ENCODE measurements at regions not wholly inside any gene's neighbourhood (a gene's known extent, or its start where the extent isn't known, plus 50 kb on each side); places are given as distances from the start of the nearest gene placed in this dataset.

GRCh38 chr4:14560577-14560976 is 441.7 kb upstream of the CPEB2 start:
- H3K4me3 ChIP-seq (ENCODE audit: low read depth, low read length), result no peak overlapping the region
- no peak for DNase-seq
- no peak overlapping the region for H3K23ac ChIP-seq (ENCODE audit: low read length)
- H3K9me3 ChIP-seq (ENCODE audit: insufficient read depth, low read depth, low read length), result peaks cover 5% of the 10 kb centered on the region
- no peak overlapping the region for H3K4ac ChIP-seq (ENCODE audit: low read depth, low read length)
- no peak overlapping the region for H2BK5ac ChIP-seq (ENCODE audit: low read depth, low read length, poor library complexity)
- H4K91ac ChIP-seq (ENCODE audit: low read depth, low read length), result no peak overlapping the region
- no peaks in the 10 kb centered on the region for H3K79me2 ChIP-seq (ENCODE audit: control insufficient read depth, insufficient read depth, low read length, poor library complexity)
- no peak overlapping the region for H4K12ac ChIP-seq (ENCODE audit: low read depth, low read length)
- H2BK12ac ChIP-seq (ENCODE audit: low read length), result no peak overlapping the region
- H3K4me1 ChIP-seq (ENCODE audit: control insufficient read depth in 1 of 2, insufficient read depth in 2 of 2, low read length in 2 of 2), result no peaks in the 10 kb centered on the region
- WGBS (ENCODE audit: extremely low coverage, insufficient coverage, insufficient read length), result no CpG with 5 or more reads among the region's 1 CpG
- H3K9ac ChIP-seq (ENCODE audit: low read length), result no peak overlapping the region
- H2AFZ ChIP-seq (ENCODE audit: insufficient read depth, low read length, poor library complexity), result no peak overlapping the region
- H2AK5ac ChIP-seq (ENCODE audit: low read length), result no peak overlapping the region
- H3K4me2 ChIP-seq (ENCODE audit: low read length), result no peak overlapping the region
- no peaks in the 10 kb centered on the region for H3K27me3 ChIP-seq (ENCODE audit: insufficient read depth, low read length)
- H3K14ac ChIP-seq (ENCODE audit: low read length), result no peak overlapping the region
- H3K27ac ChIP-seq (ENCODE audit: low read depth, low read length), result no peak overlapping the region
- H2BK120ac ChIP-seq (ENCODE audit: insufficient read depth, low read length, poor library complexity), result no peak overlapping the region
- no peaks in the 10 kb centered on the region for H3K36me3 ChIP-seq (ENCODE audit: control insufficient read depth in 1 of 2, insufficient read depth in 2 of 2, low read length in 2 of 2)
- no peak overlapping the region for H4K8ac ChIP-seq (ENCODE audit: low read depth, low read length)
- no peaks in the 10 kb centered on the region for H3K79me1 ChIP-seq (ENCODE audit: low read length)
- H3K18ac ChIP-seq (ENCODE audit: low read length), result no peak overlapping the region

GRCh38 chr4:14562901-14563300 is 439.4 kb upstream of the CPEB2 start:
- Histone ChIP-seq H3K4me2 (ENCODE audit: low read length) (no peak overlapping the region), H3K27ac (ENCODE audit: low read depth, low read length) (no peak overlapping the region), H3K4ac (ENCODE audit: low read depth, low read length) (no peak overlapping the region), H3K18ac (ENCODE audit: low read length) (no peak overlapping the region), H3K27me3 (ENCODE audit: insufficient read depth, low read length) (no peaks in the 10 kb centered on the region), H2AK5ac (ENCODE audit: low read length) (no peak overlapping the region), H3K23ac (ENCODE audit: low read length) (no peak overlapping the region), H3K9ac (ENCODE audit: low read length) (no peak overlapping the region), H3K79me1 (ENCODE audit: low read length) (no peaks in the 10 kb centered on the region), H3K79me2 (ENCODE audit: control insufficient read depth, insufficient read depth, low read length, poor library complexity) (no peaks in the 10 kb centered on the region), H3K36me3 (ENCODE audit: control insufficient read depth in 1 of 2, insufficient read depth in 2 of 2, low read length in 2 of 2) (no peaks in the 10 kb centered on the region), H3K14ac (ENCODE audit: low read length) (no peak overlapping the region), H3K4me3 (ENCODE audit: low read depth, low read length) (no peak overlapping the region), H4K12ac (ENCODE audit: low read depth, low read length) (no peak overlapping the region), H2AFZ (ENCODE audit: insufficient read depth, low read length, poor library complexity) (no peak overlapping the region), H4K8ac (ENCODE audit: low read depth, low read length) (no peak overlapping the region), H3K4me1 (ENCODE audit: control insufficient read depth in 1 of 2, insufficient read depth in 2 of 2, low read length in 2 of 2) (no peaks in the 10 kb centered on the region), H3K9me3 (ENCODE audit: insufficient read depth, low read depth, low read length) (peaks cover 5% of the 10 kb centered on the region), H2BK5ac (ENCODE audit: low read depth, low read length, poor library complexity) (no peak overlapping the region), H2BK120ac (ENCODE audit: insufficient read depth, low read length, poor library complexity) (no peak overlapping the region), H2BK12ac (ENCODE audit: low read length) (no peak overlapping the region), H4K91ac (ENCODE audit: low read depth, low read length) (no peak overlapping the region)
- no peak for DNase-seq
- no CpG with 5 or more reads among the region's 3 CpGs for WGBS (ENCODE audit: extremely low coverage, insufficient coverage, insufficient read length)

GRCh38 chr4:14564281-14564680 is 438.0 kb upstream of the CPEB2 start:
- no peak overlapping the region for H2BK12ac ChIP-seq (ENCODE audit: low read length)
- H3K4me2 ChIP-seq (ENCODE audit: low read length), result no peak overlapping the region
- no peak overlapping the region for H4K91ac ChIP-seq (ENCODE audit: low read depth, low read length)
- no peak overlapping the region for H2BK5ac ChIP-seq (ENCODE audit: low read depth, low read length, poor library complexity)
- no peak overlapping the region for H3K4ac ChIP-seq (ENCODE audit: low read depth, low read length)
- H2BK120ac ChIP-seq (ENCODE audit: insufficient read depth, low read length, poor library complexity), result no peak overlapping the region
- H4K12ac ChIP-seq (ENCODE audit: low read depth, low read length), result no peak overlapping the region
- no peaks in the 10 kb centered on the region for H3K27me3 ChIP-seq (ENCODE audit: insufficient read depth, low read length)
- H3K4me3 ChIP-seq (ENCODE audit: low read depth, low read length), result no peak overlapping the region
- H3K23ac ChIP-seq (ENCODE audit: low read length), result no peak overlapping the region
- no peaks in the 10 kb centered on the region for H3K79me2 ChIP-seq (ENCODE audit: control insufficient read depth, insufficient read depth, low read length, poor library complexity)
- H4K8ac ChIP-seq (ENCODE audit: low read depth, low read length), result no peak overlapping the region
- peaks cover 5% of the 10 kb centered on the region for H3K9me3 ChIP-seq (ENCODE audit: insufficient read depth, low read depth, low read length)
- DNase-seq, result no peak
- H3K18ac ChIP-seq (ENCODE audit: low read length), result no peak overlapping the region
- H3K27ac ChIP-seq (ENCODE audit: low read depth, low read length), result no peak overlapping the region
- H3K14ac ChIP-seq (ENCODE audit: low read length), result no peak overlapping the region
- H3K4me1 ChIP-seq (ENCODE audit: control insufficient read depth in 1 of 2, insufficient read depth in 2 of 2, low read length in 2 of 2), result no peaks in the 10 kb centered on the region
- no peak overlapping the region for H2AK5ac ChIP-seq (ENCODE audit: low read length)
- no CpG with 5 or more reads among the region's 4 CpGs for WGBS (ENCODE audit: extremely low coverage, insufficient coverage, insufficient read length)
- no peaks in the 10 kb centered on the region for H3K36me3 ChIP-seq (ENCODE audit: control insufficient read depth in 1 of 2, insufficient read depth in 2 of 2, low read length in 2 of 2)
- no peak overlapping the region for H2AFZ ChIP-seq (ENCODE audit: insufficient read depth, low read length, poor library complexity)
- no peak overlapping the region for H3K9ac ChIP-seq (ENCODE audit: low read length)
- no peaks in the 10 kb centered on the region for H3K79me1 ChIP-seq (ENCODE audit: low read length)

- H3K4me2 ChIP-seq (ENCODE audit: low read length), result no peak overlapping the region
- H2BK5ac ChIP-seq (ENCODE audit: low read depth, low read length, poor library complexity), result no peak overlapping the region
- H2BK120ac ChIP-seq (ENCODE audit: insufficient read depth, low read length, poor library complexity), result no peak overlapping the region
- no peak for DNase-seq
- H3K4me1 ChIP-seq (ENCODE audit: control insufficient read depth in 1 of 2, insufficient read depth in 2 of 2, low read length in 2 of 2), result no peaks in the 10 kb centered on the region
- no peak overlapping the region for H2AK5ac ChIP-seq (ENCODE audit: low read length)
- no peak overlapping the region for H3K4me3 ChIP-seq (ENCODE audit: low read depth, low read length)
- no peaks in the 10 kb centered on the region for H3K79me2 ChIP-seq (ENCODE audit: control insufficient read depth, insufficient read depth, low read length, poor library complexity)
- H2AFZ ChIP-seq (ENCODE audit: insufficient read depth, low read length, poor library complexity), result no peak overlapping the region
- H3K23ac ChIP-seq (ENCODE audit: low read length), result no peak overlapping the region
- no peak overlapping the region for H4K12ac ChIP-seq (ENCODE audit: low read depth, low read length)
- H3K4ac ChIP-seq (ENCODE audit: low read depth, low read length), result no peak overlapping the region
- no peak overlapping the region for H4K91ac ChIP-seq (ENCODE audit: low read depth, low read length)
- no peaks in the 10 kb centered on the region for H3K36me3 ChIP-seq (ENCODE audit: control insufficient read depth in 1 of 2, insufficient read depth in 2 of 2, low read length in 2 of 2)
- no peaks in the 10 kb centered on the region for H3K79me1 ChIP-seq (ENCODE audit: low read length)
- no peak overlapping the region for H3K9ac ChIP-seq (ENCODE audit: low read length)
- no peak overlapping the region for H3K14ac ChIP-seq (ENCODE audit: low read length)
- H3K9me3 ChIP-seq (ENCODE audit: insufficient read depth, low read depth, low read length), result peaks cover 5% of the 10 kb centered on the region
- no peak overlapping the region for H3K27ac ChIP-seq (ENCODE audit: low read depth, low read length)
- H3K27me3 ChIP-seq (ENCODE audit: insufficient read depth, low read length), result no peaks in the 10 kb centered on the region
- no peak overlapping the region for H3K18ac ChIP-seq (ENCODE audit: low read length)
- no peak overlapping the region for H2BK12ac ChIP-seq (ENCODE audit: low read length)
- H4K8ac ChIP-seq (ENCODE audit: low read depth, low read length), result no peak overlapping the region
Measured at GRCh38 chr4:14566518-14566917, 435.8 kb upstream of the CPEB2 start.

Data from trophoblast cell (in vitro differentiated cells and primary cell).